NCI-H2227 treated with DMSO at 0.1 percent for 48 hours (cell line): ENCODE measurements at regions not wholly inside any gene's neighbourhood (a gene's known extent, or its start where the extent isn't known, plus 50 kb on each side); places are given as distances from the start of the nearest gene placed in this dataset.
A peak's percentile ranks its signal among the peaks of the same experiment; 100 is the strongest.

Source experiments
- DNase-seq: peaks from one replicate; lab custom pipeline; 2025; lab: John Stamatoyannopoulos, UW

GRCh38 chr11:12315024-12315423, 62.3 kb upstream of the PARVA start:
- DNase-seq, result no peak

- no peak for DNase-seq
Observed at GRCh38 chr11:12316432-12316831, 60.9 kb upstream of the PARVA start.

GRCh38 chr11:12318791-12319438, 58.5 kb upstream of the PARVA start:
- peak; percentile 79 for DNase-seq

- DNase-seq, result peak; percentile 78
Observed at GRCh38 chr11:12319461-12319951, 57.9 kb upstream of the PARVA start.

GRCh38 chr11:12319988-12320387, 57.4 kb upstream of the PARVA start:
- DNase-seq, result no peak

GRCh38 chr11:12321217-12321937, 56.0 kb upstream of the PARVA start:
- no peak for DNase-seq

GRCh38 chr11:12324585-12324984, 52.8 kb upstream of the PARVA start:
- no peak for DNase-seq
